ENCODE measurements at regions not wholly inside any gene's neighbourhood (a gene's known extent, or its start where the extent isn't known, plus 50 kb on each side); places are given as distances from the start of the nearest gene placed in this dataset.

DNA sequence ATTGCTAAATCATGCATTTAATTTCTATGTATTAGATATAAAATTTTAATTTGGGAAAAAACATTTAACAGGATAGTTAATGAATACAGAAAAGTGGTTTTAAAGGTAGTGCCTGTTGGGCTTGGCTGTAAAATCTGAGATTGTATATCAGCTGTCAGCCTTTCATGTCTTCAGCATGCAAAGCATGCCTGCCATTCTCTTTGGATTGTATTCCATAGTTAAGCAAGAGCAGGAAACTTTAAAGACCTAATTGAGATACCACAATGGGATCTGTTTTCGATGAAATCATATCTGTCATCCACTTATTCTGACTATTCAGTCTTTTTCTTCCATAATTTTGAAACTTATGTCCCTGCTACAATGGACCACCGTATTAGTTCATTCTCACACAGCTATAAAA is 451.0 kb upstream of the DDI1 start:
- Histone ChIP-seq H3K4me3 (ENCODE audit: low read depth, low read length) (no peak overlapping the region), H3K36me3 (replicated peaks) (no peaks in the 10 kb centered on the region), H3K27me3 (replicated peaks) (no peaks in the 10 kb centered on the region), H3K27ac (no peak overlapping the region)
- TF ChIP-seq, protein P1, sequence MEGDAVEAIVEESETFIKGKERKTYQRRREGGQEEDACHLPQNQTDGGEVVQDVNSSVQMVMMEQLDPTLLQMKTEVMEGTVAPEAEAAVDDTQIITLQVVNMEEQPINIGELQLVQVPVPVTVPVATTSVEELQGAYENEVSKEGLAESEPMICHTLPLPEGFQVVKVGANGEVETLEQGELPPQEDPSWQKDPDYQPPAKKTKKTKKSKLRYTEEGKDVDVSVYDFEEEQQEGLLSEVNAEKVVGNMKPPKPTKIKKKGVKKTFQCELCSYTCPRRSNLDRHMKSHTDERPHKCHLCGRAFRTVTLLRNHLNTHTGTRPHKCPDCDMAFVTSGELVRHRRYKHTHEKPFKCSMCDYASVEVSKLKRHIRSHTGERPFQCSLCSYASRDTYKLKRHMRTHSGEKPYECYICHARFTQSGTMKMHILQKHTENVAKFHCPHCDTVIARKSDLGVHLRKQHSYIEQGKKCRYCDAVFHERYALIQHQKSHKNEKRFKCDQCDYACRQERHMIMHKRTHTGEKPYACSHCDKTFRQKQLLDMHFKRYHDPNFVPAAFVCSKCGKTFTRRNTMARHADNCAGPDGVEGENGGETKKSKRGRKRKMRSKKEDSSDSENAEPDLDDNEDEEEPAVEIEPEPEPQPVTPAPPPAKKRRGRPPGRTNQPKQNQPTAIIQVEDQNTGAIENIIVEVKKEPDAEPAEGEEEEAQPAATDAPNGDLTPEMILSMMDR (IDR thresholded peaks at IDR 0.05; ENCODE audit: low read depth, low read length, missing control alignments) = no peak
- in situ Hi-C loops (cut with HindIII; ENCODE audit: low pct_ligation_motif_present, low sequenced_read_pairs) = no loop called here
- no peak for DNase-seq

GRCh38 chr11:103585911-103586310 is 450.5 kb upstream of the DDI1 start:
- in situ Hi-C loops (cut with HindIII; ENCODE audit: low pct_ligation_motif_present, low sequenced_read_pairs) = no loop called here
- TF ChIP-seq, protein P1 (IDR thresholded peaks at IDR 0.05; ENCODE audit: low read depth, low read length, missing control alignments) = no peak
- Histone ChIP-seq H3K4me3 (ENCODE audit: low read depth, low read length) (no peak overlapping the region), H3K27me3 (replicated peaks) (no peaks in the 10 kb centered on the region), H3K27ac (no peak overlapping the region), H3K36me3 (replicated peaks) (no peaks in the 10 kb centered on the region)
- no peak for DNase-seq

GRCh38 chr11:103586756-103587155 is 449.7 kb upstream of the DDI1 start:
- Histone ChIP-seq H3K27ac (no peak overlapping the region), H3K4me3 (ENCODE audit: low read depth, low read length) (no peak overlapping the region), H3K27me3 (replicated peaks) (no peaks in the 10 kb centered on the region), H3K36me3 (replicated peaks) (no peaks in the 10 kb centered on the region)
- in situ Hi-C loops (cut with HindIII; ENCODE audit: low pct_ligation_motif_present, low sequenced_read_pairs) = no loop called here
- TF ChIP-seq, protein P1 (IDR thresholded peaks at IDR 0.05; ENCODE audit: low read depth, low read length, missing control alignments) = no peak
- DNase-seq = no peak

GRCh38 chr11:103587901-103588788 is 448.3 kb upstream of the DDI1 start:
- Histone ChIP-seq H3K4me3 (ENCODE audit: low read depth, low read length) (no peak overlapping the region), H3K36me3 (replicated peaks) (no peaks in the 10 kb centered on the region), H3K27me3 (replicated peaks) (no peaks in the 10 kb centered on the region), H3K27ac (no peak overlapping the region)
- in situ Hi-C loops (cut with HindIII; ENCODE audit: low pct_ligation_motif_present, low sequenced_read_pairs) = no loop called here
- no peak for DNase-seq
- TF ChIP-seq, protein P1 (IDR thresholded peaks at IDR 0.05; ENCODE audit: low read depth, low read length, missing control alignments) = no peak

GRCh38 chr11:103591554-103591953 is 444.9 kb upstream of the DDI1 start:
- H3K27me3 ChIP-seq (replicated peaks) = no peaks in the 10 kb centered on the region
- H3K36me3 ChIP-seq (replicated peaks) = no peaks in the 10 kb centered on the region
- no peak overlapping the region for H3K27ac ChIP-seq
- H3K4me3 ChIP-seq (ENCODE audit: low read depth, low read length) = no peak overlapping the region
- no peak for DNase-seq
- in situ Hi-C loops (cut with HindIII; ENCODE audit: low pct_ligation_motif_present, low sequenced_read_pairs) = no loop called here
- TF ChIP-seq, protein P1 (IDR thresholded peaks at IDR 0.05; ENCODE audit: low read depth, low read length, missing control alignments) = no peak
